ENCODE measurements at regions not wholly inside any gene's neighbourhood (a gene's known extent, or its start where the extent isn't known, plus 50 kb on each side); places are given as distances from the start of the nearest gene placed in this dataset.

GRCh38 chr10:130809181-130809580, 502.3 kb downstream of the TCERG1L start:
- no peak for DNase-seq (ENCODE audit: low spot score)
- FAIRE-seq, result no peak

- DNase-seq (ENCODE audit: low spot score), result peak; percentile 22
- FAIRE-seq, result no peak
Measured at GRCh38 chr10:130809761-130810515, 501.6 kb downstream of the TCERG1L start.

GRCh38 chr10:130810856-130811255, 500.7 kb downstream of the TCERG1L start:
- DNase-seq (ENCODE audit: low spot score) (no peak), FAIRE-seq (no peak)

- no peak for DNase-seq (ENCODE audit: low spot score)
- no peak for FAIRE-seq
Measured at GRCh38 chr10:130812381-130813148, 499.0 kb downstream of the TCERG1L start.

GRCh38 chr10:130814610-130815009, 496.9 kb downstream of the TCERG1L start:
- FAIRE-seq, result no peak
- DNase-seq (ENCODE audit: low spot score), result no peak

GRCh38 chr10:130816116-130816901, 495.2 kb downstream of the TCERG1L start:
- DNase-seq (ENCODE audit: low spot score), result no peak
- FAIRE-seq, result no peak

- FAIRE-seq (no peak), DNase-seq (ENCODE audit: low spot score) (no peak)
Measured at GRCh38 chr10:130817046-130817624, 494.4 kb downstream of the TCERG1L start.

GRCh38 chr10:130817674-130818073, 493.8 kb downstream of the TCERG1L start:
- DNase-seq (ENCODE audit: low spot score) (no peak), FAIRE-seq (no peak)

GRCh38 chr10:130820880-130821482, 490.5 kb downstream of the TCERG1L start:
- FAIRE-seq, result no peak
- no peak for DNase-seq (ENCODE audit: low spot score)

GRCh38 chr10:130824230-130825014, 487.1 kb downstream of the TCERG1L start:
- peak; percentile 32 for FAIRE-seq
- no peak for DNase-seq (ENCODE audit: low spot score)

GRCh38 chr10:130833596-130833995, 477.9 kb downstream of the TCERG1L start:
- DNase-seq (ENCODE audit: low spot score) (no peak), FAIRE-seq (no peak)

- no peak for FAIRE-seq
- DNase-seq (ENCODE audit: low spot score), result peak; percentile 38
Measured at GRCh38 chr10:130834170-130834569, 477.4 kb downstream of the TCERG1L start.

GRCh38 chr10:130834573-130834972, 476.9 kb downstream of the TCERG1L start:
- no peak for DNase-seq (ENCODE audit: low spot score)
- no peak for FAIRE-seq

GRCh38 chr10:130835068-130835467, 476.5 kb downstream of the TCERG1L start:
- FAIRE-seq (no peak), DNase-seq (ENCODE audit: low spot score) (no peak)

GRCh38 chr10:130836344-130836743, 475.2 kb downstream of the TCERG1L start:
- DNase-seq (ENCODE audit: low spot score) (no peak), FAIRE-seq (no peak)

GRCh38 chr10:130843051-130843653, 468.4 kb downstream of the TCERG1L start:
- DNase-seq (ENCODE audit: low spot score) (no peak), FAIRE-seq (no peak)

GRCh38 chr10:130844310-130844709, 467.2 kb downstream of the TCERG1L start:
- DNase-seq (ENCODE audit: low spot score), result no peak
- FAIRE-seq, result no peak

- FAIRE-seq (no peak), DNase-seq (ENCODE audit: low spot score) (no peak)
Measured at GRCh38 chr10:130847170-130847569, 464.4 kb downstream of the TCERG1L start.

GRCh38 chr10:130848855-130849254, 462.7 kb downstream of the TCERG1L start:
- DNase-seq (ENCODE audit: low spot score) (no peak), FAIRE-seq (no peak)

- FAIRE-seq, result no peak
- DNase-seq (ENCODE audit: low spot score), result no peak
Measured at GRCh38 chr10:130854151-130854550, 457.4 kb downstream of the TCERG1L start.
